ENCODE measurements at regions not wholly inside any gene's neighbourhood (a gene's known extent, or its start where the extent isn't known, plus 50 kb on each side); places are given as distances from the start of the nearest gene placed in this dataset.

DNA sequence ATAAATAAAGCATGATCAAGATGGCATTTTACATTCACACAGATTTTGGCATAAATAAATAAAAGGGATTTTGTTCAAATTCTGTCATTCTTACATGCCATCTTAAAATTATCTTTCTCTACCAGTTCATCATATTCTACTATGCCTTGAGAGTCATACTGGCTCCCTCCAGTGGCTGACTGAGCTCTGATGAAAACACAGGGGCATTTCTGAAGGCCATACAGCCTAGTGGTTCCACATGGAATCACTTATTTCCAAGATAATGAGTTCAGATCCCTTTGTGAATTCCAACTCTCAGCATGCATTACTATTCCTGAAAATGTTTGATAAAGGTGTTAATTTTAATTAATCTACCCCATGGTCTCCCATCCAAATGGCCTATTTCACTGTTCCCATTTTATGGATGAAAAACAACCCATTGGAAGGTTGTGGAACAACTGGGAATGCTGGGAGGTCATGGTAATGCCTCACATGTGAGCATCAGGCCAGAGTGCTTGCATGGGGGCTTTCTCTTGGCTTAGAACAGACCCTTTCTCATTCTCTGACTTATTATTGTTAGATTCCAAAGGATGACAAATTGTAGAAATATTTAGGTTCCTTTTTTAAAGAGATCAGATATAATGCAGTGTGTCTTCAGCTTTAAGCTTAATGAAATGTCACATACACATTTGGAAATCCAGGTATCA is 622.4 kb upstream of the PKN2 start:
- no peaks in the 10 kb centered on the region for H4K20me1 ChIP-seq (ENCODE audit: insufficient read depth, low read length)
- H3K36me3 ChIP-seq (replicated peaks; ENCODE audit: insufficient read depth, low read length) = no peaks in the 10 kb centered on the region
- TF ChIP-seq EZH2phosphoT487 (IDR thresholded peaks at IDR 0.05; ENCODE audit: low read length) (no peak), EZH2 (optimal IDR thresholded peaks at IDR 0.05; ENCODE audit: low read depth, low read length) (no peak), CTCF (IDR thresholded peaks at IDR 0.05; ENCODE audit: low read length) (peak; percentile 91)
- H3K9me2 ChIP-seq (replicated peaks; ENCODE audit: insufficient read depth, low read length) = no peaks in the 10 kb centered on the region
- no peak overlapping the region for H3K9ac ChIP-seq (ENCODE audit: low read length)
- no peak overlapping the region for H3K4me3 ChIP-seq (ENCODE audit: low read length)
- no peaks in the 10 kb centered on the region for H3K79me2 ChIP-seq (ENCODE audit: low read length)
- no peak overlapping the region for H3K4me2 ChIP-seq (ENCODE audit: low read depth, low read length)
- H3K27ac ChIP-seq (ENCODE audit: low read length) = no peak overlapping the region
- H2AFZ ChIP-seq (ENCODE audit: low read length) = no peak overlapping the region
- H3K4me1 ChIP-seq (ENCODE audit: low read length) = peaks cover 33% of the 10 kb centered on the region
- H3K9me3 ChIP-seq (replicated peaks; ENCODE audit: insufficient read depth, low read length) = no peaks in the 10 kb centered on the region
- DNase-seq = peak; percentile 66
- H3F3A ChIP-seq (ENCODE audit: insufficient read depth, low read length) = peaks cover 15% of the 10 kb centered on the region
- H3K27me3 ChIP-seq (replicated peaks; ENCODE audit: insufficient read depth, low read length) = no peaks in the 10 kb centered on the region

- Histone ChIP-seq H3K79me2 (ENCODE audit: low read length) (no peaks in the 10 kb centered on the region), H3K4me1 (ENCODE audit: low read length) (peaks cover 31% of the 10 kb centered on the region), H3K4me3 (ENCODE audit: low read length) (no peak overlapping the region), H3K9me2 (replicated peaks; ENCODE audit: insufficient read depth, low read length) (no peaks in the 10 kb centered on the region), H3K9ac (ENCODE audit: low read length) (no peak overlapping the region), H3K27me3 (replicated peaks; ENCODE audit: insufficient read depth, low read length) (no peaks in the 10 kb centered on the region), H4K20me1 (ENCODE audit: insufficient read depth, low read length) (no peaks in the 10 kb centered on the region), H2AFZ (ENCODE audit: low read length) (no peak overlapping the region), H3K27ac (ENCODE audit: low read length) (no peak overlapping the region), H3K9me3 (replicated peaks; ENCODE audit: insufficient read depth, low read length) (no peaks in the 10 kb centered on the region), H3K4me2 (ENCODE audit: low read depth, low read length) (no peak overlapping the region), H3F3A (ENCODE audit: insufficient read depth, low read length) (peaks cover 15% of the 10 kb centered on the region), H3K36me3 (replicated peaks; ENCODE audit: insufficient read depth, low read length) (no peaks in the 10 kb centered on the region)
- no peak for DNase-seq
- TF ChIP-seq EZH2 (optimal IDR thresholded peaks at IDR 0.05; ENCODE audit: low read depth, low read length) (no peak), CTCF (IDR thresholded peaks at IDR 0.05; ENCODE audit: low read length) (no peak), EZH2phosphoT487 (IDR thresholded peaks at IDR 0.05; ENCODE audit: low read length) (no peak)
Measured at GRCh38 chr1:88062650-88063153, 621.4 kb upstream of the PKN2 start.

DNA sequence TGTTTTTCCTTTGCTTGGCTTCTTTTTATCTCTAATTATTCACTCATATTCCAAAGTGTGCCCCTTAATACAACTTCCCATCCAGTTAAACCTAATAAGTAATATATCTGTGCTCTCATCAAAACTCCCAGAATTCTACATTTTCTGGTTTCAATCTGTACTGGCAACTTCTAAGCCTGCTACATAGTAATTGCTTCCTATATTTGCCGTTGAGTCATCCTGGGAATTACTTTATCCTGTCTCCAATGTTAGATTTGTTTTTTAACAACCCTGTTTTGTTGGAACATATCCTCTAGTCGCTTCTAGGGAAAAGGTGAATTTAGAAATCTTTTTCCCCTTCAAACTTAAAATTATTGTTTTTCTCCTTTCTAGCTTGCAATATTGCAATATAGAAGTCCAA is 620.5 kb upstream of the PKN2 start:
- no peak overlapping the region for H2AFZ ChIP-seq (ENCODE audit: low read length)
- DNase-seq = no peak
- TF ChIP-seq EZH2 (optimal IDR thresholded peaks at IDR 0.05; ENCODE audit: low read depth, low read length) (no peak), EZH2phosphoT487 (IDR thresholded peaks at IDR 0.05; ENCODE audit: low read length) (no peak)

GRCh38 chr1:88068407-88068960 is 615.6 kb upstream of the PKN2 start:
- no peaks in the 10 kb centered on the region for H4K20me1 ChIP-seq (ENCODE audit: insufficient read depth, low read length)
- H3K79me2 ChIP-seq (ENCODE audit: low read length) = no peaks in the 10 kb centered on the region
- no peak overlapping the region for H3K27ac ChIP-seq (ENCODE audit: low read length)
- no peaks in the 10 kb centered on the region for H3K9me3 ChIP-seq (replicated peaks; ENCODE audit: insufficient read depth, low read length)
- TF ChIP-seq EZH2 (optimal IDR thresholded peaks at IDR 0.05; ENCODE audit: low read depth, low read length) (no peak), CTCF (IDR thresholded peaks at IDR 0.05; ENCODE audit: low read length) (no peak), EZH2phosphoT487 (IDR thresholded peaks at IDR 0.05; ENCODE audit: low read length) (no peak)
- H3K9me2 ChIP-seq (replicated peaks; ENCODE audit: insufficient read depth, low read length) = no peaks in the 10 kb centered on the region
- no peaks in the 10 kb centered on the region for H3K27me3 ChIP-seq (replicated peaks; ENCODE audit: insufficient read depth, low read length)
- H3K4me3 ChIP-seq (ENCODE audit: low read length) = no peak overlapping the region
- H3K4me2 ChIP-seq (ENCODE audit: low read depth, low read length) = no peak overlapping the region
- H2AFZ ChIP-seq (ENCODE audit: low read length) = no peak overlapping the region
- no peak overlapping the region for H3K9ac ChIP-seq (ENCODE audit: low read length)
- no peak for DNase-seq
- H3K4me1 ChIP-seq (ENCODE audit: low read length) = no peaks in the 10 kb centered on the region
- H3F3A ChIP-seq (ENCODE audit: insufficient read depth, low read length) = no peaks in the 10 kb centered on the region
- no peaks in the 10 kb centered on the region for H3K36me3 ChIP-seq (replicated peaks; ENCODE audit: insufficient read depth, low read length)

More for the DNA sequence above, 620.5 kb upstream of the PKN2 start:
- no peaks in the 10 kb centered on the region for H3K9me2 ChIP-seq (replicated peaks; ENCODE audit: insufficient read depth, low read length)
- H3K79me2 ChIP-seq (ENCODE audit: low read length) = no peaks in the 10 kb centered on the region
- H3K4me3 ChIP-seq (ENCODE audit: low read length) = no peak overlapping the region
- no peak overlapping the region for H3K27ac ChIP-seq (ENCODE audit: low read length)
- H3F3A ChIP-seq (ENCODE audit: insufficient read depth, low read length) = peaks cover 15% of the 10 kb centered on the region
- H3K9ac ChIP-seq (ENCODE audit: low read length) = no peak overlapping the region
- no peaks in the 10 kb centered on the region for H3K36me3 ChIP-seq (replicated peaks; ENCODE audit: insufficient read depth, low read length)
- no peaks in the 10 kb centered on the region for H3K27me3 ChIP-seq (replicated peaks; ENCODE audit: insufficient read depth, low read length)
- no peaks in the 10 kb centered on the region for H4K20me1 ChIP-seq (ENCODE audit: insufficient read depth, low read length)
- peaks cover 23% of the 10 kb centered on the region for H3K4me1 ChIP-seq (ENCODE audit: low read length)
- no peaks in the 10 kb centered on the region for H3K9me3 ChIP-seq (replicated peaks; ENCODE audit: insufficient read depth, low read length)
- H3K4me2 ChIP-seq (ENCODE audit: low read depth, low read length) = no peak overlapping the region
